ENCODE measurements at regions not wholly inside any gene's neighbourhood (a gene's known extent, or its start where the extent isn't known, plus 50 kb on each side); places are given as distances from the start of the nearest gene placed in this dataset.

DNA sequence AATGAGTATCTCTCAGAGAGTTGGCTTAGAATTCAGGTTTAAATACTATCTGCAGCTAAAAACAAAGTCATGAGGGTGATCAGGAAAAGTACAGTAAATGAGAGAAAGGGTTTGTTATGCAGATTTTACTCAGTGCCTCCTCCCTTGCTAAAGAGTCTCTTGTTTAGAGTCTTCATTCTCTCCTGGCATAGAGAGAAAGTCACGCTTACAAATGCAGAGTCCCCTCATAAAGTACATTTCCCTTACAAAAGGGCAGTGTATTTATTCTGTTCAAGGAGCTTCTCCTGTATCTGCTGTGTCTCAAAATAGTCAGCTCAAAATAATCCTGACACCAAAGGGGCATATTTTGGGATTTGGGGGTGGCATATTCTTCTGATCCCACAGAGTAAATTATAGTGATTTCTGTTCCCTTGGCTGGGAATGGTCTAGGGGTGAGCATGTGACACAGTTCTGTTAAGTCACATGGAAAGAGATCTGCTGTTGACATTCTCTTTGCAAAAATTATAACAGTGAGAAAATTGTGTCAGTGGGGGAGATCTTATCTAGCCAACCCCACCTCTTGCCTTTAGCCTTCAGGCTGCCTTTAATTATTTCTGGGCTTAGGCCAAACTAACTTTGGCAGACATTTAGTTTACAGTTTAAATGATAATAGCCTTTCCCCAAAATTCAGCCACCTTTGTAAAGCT, 102.9 kb downstream of the MTNR1B start:
- H3K9me3 ChIP-seq (replicated peaks): no peaks in the 10 kb centered on the region
- peaks cover 23% of the 10 kb centered on the region for H3K27me3 ChIP-seq (ENCODE audit: low read depth)
- H3K36me3 ChIP-seq: no peaks in the 10 kb centered on the region
- H3K4me1 ChIP-seq: no peaks in the 10 kb centered on the region
- TF ChIP-seq, protein P1, sequence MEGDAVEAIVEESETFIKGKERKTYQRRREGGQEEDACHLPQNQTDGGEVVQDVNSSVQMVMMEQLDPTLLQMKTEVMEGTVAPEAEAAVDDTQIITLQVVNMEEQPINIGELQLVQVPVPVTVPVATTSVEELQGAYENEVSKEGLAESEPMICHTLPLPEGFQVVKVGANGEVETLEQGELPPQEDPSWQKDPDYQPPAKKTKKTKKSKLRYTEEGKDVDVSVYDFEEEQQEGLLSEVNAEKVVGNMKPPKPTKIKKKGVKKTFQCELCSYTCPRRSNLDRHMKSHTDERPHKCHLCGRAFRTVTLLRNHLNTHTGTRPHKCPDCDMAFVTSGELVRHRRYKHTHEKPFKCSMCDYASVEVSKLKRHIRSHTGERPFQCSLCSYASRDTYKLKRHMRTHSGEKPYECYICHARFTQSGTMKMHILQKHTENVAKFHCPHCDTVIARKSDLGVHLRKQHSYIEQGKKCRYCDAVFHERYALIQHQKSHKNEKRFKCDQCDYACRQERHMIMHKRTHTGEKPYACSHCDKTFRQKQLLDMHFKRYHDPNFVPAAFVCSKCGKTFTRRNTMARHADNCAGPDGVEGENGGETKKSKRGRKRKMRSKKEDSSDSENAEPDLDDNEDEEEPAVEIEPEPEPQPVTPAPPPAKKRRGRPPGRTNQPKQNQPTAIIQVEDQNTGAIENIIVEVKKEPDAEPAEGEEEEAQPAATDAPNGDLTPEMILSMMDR (IDR thresholded peaks at IDR 0.05; ENCODE audit: borderline replicate concordance): no peak
- H3K27ac ChIP-seq (replicated peaks): no peak overlapping the region
- no peak overlapping the region for H3K4me3 ChIP-seq
- no peak for DNase-seq
- intact Hi-C loops (cut with micrococcal nuclease): no loop called here

DNA sequence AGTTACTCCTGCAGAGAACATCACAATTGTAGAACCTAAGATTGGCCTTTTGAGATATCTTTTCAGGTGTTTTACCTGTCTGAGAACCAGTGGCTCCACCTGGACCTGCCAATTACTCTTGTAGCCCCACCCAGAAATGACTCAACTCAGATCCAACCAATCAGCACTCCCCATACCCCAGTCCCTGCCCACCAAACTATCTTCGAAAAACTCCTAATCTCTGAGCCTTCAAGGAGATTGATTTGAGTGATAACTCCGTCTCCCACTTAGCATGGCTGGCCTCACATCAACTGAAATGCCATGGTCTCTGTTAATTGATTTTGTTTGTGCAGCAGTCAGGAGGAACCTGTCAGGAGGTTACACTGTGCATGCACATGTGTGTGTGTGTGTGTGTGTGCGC, 103.6 kb downstream of the MTNR1B start:
- no peaks in the 10 kb centered on the region for H3K4me1 ChIP-seq
- intact Hi-C loops (cut with micrococcal nuclease): no loop called here
- DNase-seq: no peak
- no peak overlapping the region for H3K27ac ChIP-seq (replicated peaks)
- H3K27me3 ChIP-seq (ENCODE audit: low read depth): peaks cover 23% of the 10 kb centered on the region
- H3K9me3 ChIP-seq (replicated peaks): no peaks in the 10 kb centered on the region
- TF ChIP-seq, protein P1 (IDR thresholded peaks at IDR 0.05; ENCODE audit: borderline replicate concordance): no peak
- no peak overlapping the region for H3K4me3 ChIP-seq
- H3K36me3 ChIP-seq: no peaks in the 10 kb centered on the region

DNA sequence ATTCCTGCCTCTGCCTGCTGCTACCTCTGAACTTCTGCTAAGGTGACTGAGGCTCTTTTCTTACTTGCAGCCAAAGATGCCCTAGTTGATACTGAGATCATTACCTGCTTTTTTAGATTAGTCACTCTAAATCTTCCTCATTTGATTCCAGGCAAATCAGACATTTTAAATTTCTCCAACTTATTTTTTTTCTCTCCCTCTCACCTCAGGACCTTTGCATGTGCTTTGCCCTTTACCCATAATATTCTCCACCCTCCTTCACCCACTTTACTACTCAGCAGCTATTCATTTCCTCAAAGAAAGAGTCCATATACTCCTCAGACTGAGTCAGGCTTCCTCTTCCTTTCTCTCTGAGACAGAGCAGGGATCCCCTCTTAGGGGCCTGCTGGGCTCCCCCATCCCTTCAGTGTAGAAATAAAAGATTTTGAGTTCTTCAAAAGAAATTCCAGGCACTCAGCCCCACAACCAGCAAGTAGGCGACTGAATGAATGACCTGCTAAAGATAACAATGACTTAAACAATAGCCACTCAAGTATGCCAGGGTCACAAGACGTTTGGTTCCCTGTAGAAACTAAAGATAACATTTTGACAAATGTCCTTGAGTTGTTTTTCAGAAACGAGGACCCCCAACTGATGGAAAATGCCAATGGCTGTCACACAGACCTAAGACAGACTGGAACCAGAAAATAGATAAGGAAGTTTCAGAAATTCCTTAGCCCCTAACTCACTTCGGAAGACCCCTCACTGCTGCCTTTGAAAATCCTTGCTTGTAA, 104.2 kb downstream of the MTNR1B start:
- intact Hi-C loops (cut with micrococcal nuclease): no loop called here
- no peak overlapping the region for H3K27ac ChIP-seq (replicated peaks)
- DNase-seq: no peak
- TF ChIP-seq, protein P1 (IDR thresholded peaks at IDR 0.05; ENCODE audit: borderline replicate concordance): no peak
- no peaks in the 10 kb centered on the region for H3K4me1 ChIP-seq
- no peaks in the 10 kb centered on the region for H3K36me3 ChIP-seq
- H3K4me3 ChIP-seq: no peak overlapping the region
- peaks cover 23% of the 10 kb centered on the region for H3K27me3 ChIP-seq (ENCODE audit: low read depth)
- H3K9me3 ChIP-seq (replicated peaks): no peaks in the 10 kb centered on the region

DNA sequence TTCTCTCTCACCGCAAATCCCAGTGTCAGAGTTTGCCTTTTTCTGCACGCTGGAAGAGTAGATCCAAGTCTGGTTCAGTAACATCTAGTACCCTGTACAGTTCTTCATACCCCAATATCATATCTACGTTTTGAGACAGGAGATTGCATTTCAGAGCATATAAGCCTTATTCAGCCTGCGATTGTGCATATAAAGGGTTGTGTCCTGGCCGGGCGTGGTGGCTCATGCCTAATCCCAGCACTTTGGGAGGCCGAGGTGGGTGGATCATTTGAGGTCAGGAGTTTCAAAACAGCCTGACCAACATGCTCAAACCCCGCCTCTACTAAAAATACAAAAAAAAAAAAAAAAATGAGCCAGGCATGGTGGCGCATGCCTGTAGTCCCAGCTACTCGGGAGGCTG, 104.9 kb downstream of the MTNR1B start:
- H3K4me3 ChIP-seq: no peak overlapping the region
- H3K4me1 ChIP-seq: no peaks in the 10 kb centered on the region
- peaks cover 23% of the 10 kb centered on the region for H3K27me3 ChIP-seq (ENCODE audit: low read depth)
- H3K9me3 ChIP-seq (replicated peaks): no peaks in the 10 kb centered on the region
- no peaks in the 10 kb centered on the region for H3K36me3 ChIP-seq
- DNase-seq: no peak
- intact Hi-C loops (cut with micrococcal nuclease): no loop called here
- H3K27ac ChIP-seq (replicated peaks): no peak overlapping the region
- TF ChIP-seq, protein P1 (IDR thresholded peaks at IDR 0.05; ENCODE audit: borderline replicate concordance): no peak

DNA sequence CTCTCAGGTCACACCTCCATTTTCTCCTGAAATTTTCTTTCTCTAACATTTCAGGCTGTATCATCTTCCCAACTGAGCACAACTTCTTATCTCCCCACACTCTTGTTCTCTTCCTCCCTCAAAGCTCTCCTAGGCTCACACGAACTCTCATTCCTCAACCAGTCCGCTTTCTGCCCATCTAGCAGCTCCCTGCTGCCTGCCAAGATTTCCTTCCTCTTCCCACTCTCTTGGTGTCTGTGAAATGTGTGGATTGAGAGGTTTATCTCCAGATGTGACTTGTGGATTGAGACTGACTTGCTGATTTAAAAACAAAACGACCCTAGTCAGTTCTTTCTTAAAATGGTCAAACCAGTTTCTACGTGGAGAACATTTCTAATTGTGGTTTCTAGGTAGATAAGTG, 106.3 kb downstream of the MTNR1B start:
- Histone ChIP-seq H3K27me3 (ENCODE audit: low read depth) (peaks cover 23% of the 10 kb centered on the region), H3K27ac (replicated peaks) (no peak overlapping the region), H3K4me3 (no peak overlapping the region), H3K4me1 (no peaks in the 10 kb centered on the region), H3K36me3 (no peaks in the 10 kb centered on the region), H3K9me3 (replicated peaks) (no peaks in the 10 kb centered on the region)
- TF ChIP-seq, protein P1 (IDR thresholded peaks at IDR 0.05; ENCODE audit: borderline replicate concordance): no peak
- intact Hi-C loops (cut with micrococcal nuclease): no loop called here
- DNase-seq: no peak

Data from left ventricle myocardium inferior (tissue), 1 donor.